LNCAP (cell line): ENCODE measurements at regions not wholly inside any gene's neighbourhood (a gene's known extent, or its start where the extent isn't known, plus 50 kb on each side); places are given as distances from the start of the nearest gene placed in this dataset.

Experiments used
- TF ChIP-seq, protein P1 (sequence below): fragments of 450-650 bp; IDR thresholded peaks from 2 replicates; pipeline ENCODE4 v1.5.1; 2017; ENCODE audit warnings: mild to moderate bottlenecking

DNA sequence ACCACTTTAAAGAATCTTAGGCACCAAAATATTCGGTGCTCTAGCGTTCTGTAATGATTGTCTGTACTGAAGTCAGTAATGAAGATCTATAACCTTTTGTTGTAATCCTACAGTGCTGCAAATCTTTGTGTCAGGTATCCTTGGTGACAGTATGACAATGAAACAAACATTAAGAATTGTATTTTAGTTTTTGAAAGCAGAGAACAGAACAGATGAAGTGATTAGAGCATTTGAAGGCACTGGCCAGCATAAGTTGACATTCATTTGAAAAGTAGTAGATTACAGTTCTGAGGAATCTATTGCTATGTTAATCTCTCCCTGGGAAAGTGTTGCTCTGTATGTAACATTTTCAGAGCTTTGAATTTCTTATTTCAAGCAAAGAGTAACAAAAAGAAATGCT is 451.2 kb downstream of the NUP35 start:
- TF ChIP-seq, protein P1, sequence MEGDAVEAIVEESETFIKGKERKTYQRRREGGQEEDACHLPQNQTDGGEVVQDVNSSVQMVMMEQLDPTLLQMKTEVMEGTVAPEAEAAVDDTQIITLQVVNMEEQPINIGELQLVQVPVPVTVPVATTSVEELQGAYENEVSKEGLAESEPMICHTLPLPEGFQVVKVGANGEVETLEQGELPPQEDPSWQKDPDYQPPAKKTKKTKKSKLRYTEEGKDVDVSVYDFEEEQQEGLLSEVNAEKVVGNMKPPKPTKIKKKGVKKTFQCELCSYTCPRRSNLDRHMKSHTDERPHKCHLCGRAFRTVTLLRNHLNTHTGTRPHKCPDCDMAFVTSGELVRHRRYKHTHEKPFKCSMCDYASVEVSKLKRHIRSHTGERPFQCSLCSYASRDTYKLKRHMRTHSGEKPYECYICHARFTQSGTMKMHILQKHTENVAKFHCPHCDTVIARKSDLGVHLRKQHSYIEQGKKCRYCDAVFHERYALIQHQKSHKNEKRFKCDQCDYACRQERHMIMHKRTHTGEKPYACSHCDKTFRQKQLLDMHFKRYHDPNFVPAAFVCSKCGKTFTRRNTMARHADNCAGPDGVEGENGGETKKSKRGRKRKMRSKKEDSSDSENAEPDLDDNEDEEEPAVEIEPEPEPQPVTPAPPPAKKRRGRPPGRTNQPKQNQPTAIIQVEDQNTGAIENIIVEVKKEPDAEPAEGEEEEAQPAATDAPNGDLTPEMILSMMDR = no peak

DNA sequence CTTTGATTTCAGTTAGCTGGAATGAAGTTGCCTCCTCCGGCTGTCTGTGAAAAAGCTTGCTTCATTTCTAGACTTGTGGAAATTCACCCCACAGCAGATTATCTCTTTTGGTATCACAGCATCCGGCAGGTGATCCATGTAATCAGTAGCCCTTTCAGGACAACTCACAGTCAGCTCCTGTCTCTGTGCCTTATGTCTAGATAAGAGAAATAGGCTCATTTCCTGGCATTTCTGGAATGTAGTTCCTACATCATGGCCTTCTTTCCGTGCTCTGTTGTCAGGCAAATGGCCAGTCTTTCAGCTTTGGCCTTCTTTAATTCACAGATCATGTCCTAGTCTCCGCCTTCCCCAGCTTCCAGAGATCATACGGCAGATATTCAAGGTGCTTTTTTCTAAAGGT is 455.4 kb downstream of the NUP35 start:
- TF ChIP-seq, protein P1 = no peak

DNA sequence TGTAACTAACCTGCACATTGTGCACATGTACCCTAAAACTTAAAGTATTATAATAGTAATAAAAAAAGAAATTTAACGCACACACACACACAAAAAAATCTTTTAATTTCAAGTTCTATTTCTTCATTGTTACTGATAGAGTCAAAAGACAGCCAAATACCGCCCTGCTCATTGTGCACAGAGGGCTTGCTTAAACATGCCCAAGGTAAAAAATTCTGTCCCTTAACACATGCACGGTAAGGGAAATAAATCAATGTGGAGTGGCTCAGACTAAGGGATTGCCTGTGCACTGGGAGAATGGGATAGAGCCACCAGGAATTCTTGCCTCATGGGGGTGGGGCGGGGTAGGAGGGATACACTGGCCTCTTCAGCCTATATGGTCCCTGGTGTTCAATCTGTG is 468.0 kb downstream of the NUP35 start:
- TF ChIP-seq, protein P1 = no peak

DNA sequence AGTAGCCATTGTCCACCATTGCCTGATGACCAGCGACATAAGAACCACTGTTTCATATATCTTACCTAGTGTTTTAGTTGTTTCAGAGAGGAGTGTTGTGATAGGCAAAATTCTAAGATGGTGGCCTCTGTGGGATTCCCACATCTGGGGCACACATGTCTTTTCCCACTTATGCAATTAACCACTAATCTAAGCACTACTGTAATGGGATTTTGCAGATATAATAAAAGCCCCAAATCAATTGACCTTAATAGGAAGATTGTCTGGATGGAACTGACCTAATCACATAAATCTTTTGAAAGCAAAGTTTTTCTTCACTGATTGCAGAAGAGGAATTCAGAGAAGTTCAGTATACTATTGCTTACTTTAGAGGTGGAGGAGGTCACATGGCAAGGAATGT is 469.9 kb downstream of the NUP35 start:
- TF ChIP-seq, protein P1 = no peak

DNA sequence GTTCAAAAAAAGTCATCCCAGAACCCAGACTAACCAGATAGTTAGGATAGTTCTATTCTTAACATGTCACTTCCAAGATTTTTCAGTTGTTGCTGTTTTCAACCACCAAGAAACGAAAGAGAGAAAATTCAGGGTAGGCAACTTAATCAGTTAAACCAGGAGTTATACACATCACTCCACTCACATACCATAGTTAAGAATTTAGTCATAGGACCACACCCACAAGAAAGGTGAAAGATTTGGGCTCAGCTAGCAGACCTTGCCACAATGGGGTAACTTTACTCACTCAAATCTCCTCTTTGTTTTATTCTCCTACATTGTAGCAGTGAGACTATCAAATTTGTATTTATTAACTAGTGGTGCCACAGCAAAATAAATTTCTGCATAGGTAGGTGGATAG is 473.6 kb downstream of the NUP35 start:
- TF ChIP-seq, protein P1 = no peak

DNA sequence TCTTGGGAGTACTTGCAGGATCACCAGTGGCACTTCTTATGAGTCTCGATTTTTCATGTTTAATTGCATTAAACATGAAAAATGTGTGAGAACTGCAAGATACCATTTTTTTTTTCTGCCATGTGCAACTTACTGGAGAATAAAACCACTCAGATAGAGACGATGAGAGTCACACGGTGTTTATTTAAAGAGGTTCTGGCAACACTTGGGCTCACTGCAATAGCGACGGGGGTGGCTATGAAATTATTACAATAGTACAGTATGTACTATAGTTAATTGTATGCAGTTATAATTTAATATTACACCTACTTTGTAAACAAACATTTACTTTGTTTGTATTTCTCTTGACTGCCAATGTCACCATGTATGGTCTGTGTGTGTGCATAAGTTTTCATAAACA is 479.8 kb downstream of the NUP35 start:
- TF ChIP-seq, protein P1 = no peak

DNA sequence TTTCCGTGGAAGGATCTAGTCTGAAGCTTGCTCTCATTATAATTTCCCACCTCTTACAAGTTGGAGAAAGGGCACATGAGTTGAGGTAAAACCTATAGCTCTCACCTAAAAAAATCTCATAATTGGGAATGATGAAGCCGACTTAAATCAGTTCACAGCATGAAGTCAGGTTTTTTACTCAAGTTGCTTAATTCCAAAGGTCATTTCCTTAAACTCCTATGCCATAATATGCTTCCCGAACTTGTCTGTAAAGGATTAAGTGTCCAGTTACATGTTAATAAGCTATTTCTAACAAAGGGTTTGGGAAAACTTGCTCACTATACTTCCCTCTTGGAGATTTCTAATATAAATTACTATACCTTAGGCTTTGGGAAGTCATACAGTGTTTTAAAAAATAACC is 481.2 kb downstream of the NUP35 start:
- TF ChIP-seq, protein P1 = no peak

DNA sequence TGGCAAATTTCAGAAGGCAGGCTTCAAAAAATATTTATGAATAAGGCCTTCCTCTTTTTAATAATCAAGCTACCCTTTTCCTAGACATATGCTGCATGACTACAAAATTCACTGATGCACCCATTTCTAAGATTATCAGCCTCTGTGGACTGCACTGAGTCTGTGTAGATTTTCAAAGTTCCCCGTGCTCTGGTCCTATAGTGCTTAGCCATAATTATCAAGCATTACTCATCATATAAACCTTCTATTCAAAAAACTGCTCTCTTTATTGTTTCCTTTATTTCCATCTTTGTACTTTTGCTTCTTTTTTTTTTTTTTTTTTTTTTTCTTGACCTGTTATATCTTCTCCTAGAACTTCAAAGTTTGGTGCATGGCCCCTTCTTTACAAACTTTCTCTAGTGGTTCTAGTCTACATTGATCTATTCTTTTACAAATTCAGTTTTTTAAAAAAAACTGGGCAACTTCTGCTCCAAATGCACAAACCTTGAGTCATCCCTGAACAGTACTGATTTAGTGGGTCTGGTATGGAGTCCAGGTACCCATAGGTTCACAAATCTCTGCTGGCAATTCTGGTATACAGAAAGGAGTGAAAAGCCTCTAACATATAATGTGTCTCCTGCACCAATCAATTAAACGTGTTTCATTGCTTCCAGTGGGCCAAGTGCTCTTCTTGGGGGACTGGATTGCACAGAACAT is 481.9 kb downstream of the NUP35 start:
- TF ChIP-seq, protein P1 = no peak
